NOMO-1 (cell line): ENCODE measurements at regions not wholly inside any gene's neighbourhood (a gene's known extent, or its start where the extent isn't known, plus 50 kb on each side); places are given as distances from the start of the nearest gene placed in this dataset.

Experiments used
- DNase-seq, 2 experiments: peaks; one replicate each; lab custom pipeline; 2025; ENCODE audit not compliant: unreplicated experiment in 2 of 2; lab: John Stamatoyannopoulos, UW

- DNase-seq = no peak
Measured at GRCh38 chr2:144285324-144285723, 234.6 kb downstream of the ZEB2 start.

- no peak for DNase-seq
Measured at GRCh38 chr2:144281476-144281875, 238.4 kb downstream of the ZEB2 start.

- DNase-seq = no peak
Measured at GRCh38 chr2:144280009-144280408, 239.9 kb downstream of the ZEB2 start.

GRCh38 chr2:144279165-144279564 lies 240.8 kb downstream of the ZEB2 start:
- DNase-seq = no peak

- DNase-seq = no peak
Measured at GRCh38 chr2:144277622-144278354, 242.1 kb downstream of the ZEB2 start.

- no peak for DNase-seq
Measured at GRCh38 chr2:144275340-144275739, 244.6 kb downstream of the ZEB2 start.

- DNase-seq = no peak
Measured at GRCh38 chr2:144274131-144274530, 245.8 kb downstream of the ZEB2 start.

- no peak for DNase-seq
Measured at GRCh38 chr2:144270951-144271350, 249.0 kb downstream of the ZEB2 start.

GRCh38 chr2:144268036-144268678 lies 251.8 kb downstream of the ZEB2 start:
- no peak for DNase-seq

GRCh38 chr2:144267239-144267638 lies 252.7 kb downstream of the ZEB2 start:
- no peak for DNase-seq

- no peak for DNase-seq
Measured at GRCh38 chr2:144265654-144266053, 254.3 kb downstream of the ZEB2 start.

GRCh38 chr2:144261966-144262365 lies 258.0 kb downstream of the ZEB2 start:
- DNase-seq = no peak

GRCh38 chr2:144261336-144261735 lies 258.6 kb downstream of the ZEB2 start:
- DNase-seq = no peak

GRCh38 chr2:144259332-144259731 lies 260.6 kb downstream of the ZEB2 start:
- DNase-seq = no peak

GRCh38 chr2:144258154-144258553 lies 261.8 kb downstream of the ZEB2 start:
- no peak for DNase-seq

GRCh38 chr2:144256996-144257707 lies 262.8 kb downstream of the ZEB2 start:
- peak; percentile 45 to 64 for DNase-seq

- DNase-seq = no peak
Measured at GRCh38 chr2:144254342-144255235, 265.3 kb downstream of the ZEB2 start.

GRCh38 chr2:144253743-144254142 lies 266.2 kb downstream of the ZEB2 start:
- no peak for DNase-seq

- no peak for DNase-seq
Measured at GRCh38 chr2:144252694-144253093, 267.2 kb downstream of the ZEB2 start.

- DNase-seq = no peak
Measured at GRCh38 chr2:144249035-144249637, 270.8 kb downstream of the ZEB2 start.
